HL-60 (cell line): ENCODE measurements at regions not wholly inside any gene's neighbourhood (a gene's known extent, or its start where the extent isn't known, plus 50 kb on each side); places are given as distances from the start of the nearest gene placed in this dataset.

Experiments used
- GABPA ChIP-seq: IDR thresholded peaks from 2 replicates; pipeline ENCODE4 v1.6.1; 2012; ENCODE audit warnings: low read depth
- POLR2AphosphoS5 ChIP-seq: IDR thresholded peaks from 2 replicates; pipeline ENCODE4 v1.6.1; 2012; ENCODE audit warnings: low read depth
- REST ChIP-seq: IDR thresholded peaks from 2 replicates; pipeline ENCODE4 v1.6.1; 2012; ENCODE audit warnings: low read depth; ENCODE audit not compliant: insufficient replicate concordance
- TF ChIP-seq, protein P1 (sequence below): IDR thresholded peaks from one replicate; pipeline ENCODE4 v1.5.1; 2011; ENCODE audit warnings: low read length, control low read depth, inconsistent platforms; ENCODE audit not compliant: insufficient read depth

DNA sequence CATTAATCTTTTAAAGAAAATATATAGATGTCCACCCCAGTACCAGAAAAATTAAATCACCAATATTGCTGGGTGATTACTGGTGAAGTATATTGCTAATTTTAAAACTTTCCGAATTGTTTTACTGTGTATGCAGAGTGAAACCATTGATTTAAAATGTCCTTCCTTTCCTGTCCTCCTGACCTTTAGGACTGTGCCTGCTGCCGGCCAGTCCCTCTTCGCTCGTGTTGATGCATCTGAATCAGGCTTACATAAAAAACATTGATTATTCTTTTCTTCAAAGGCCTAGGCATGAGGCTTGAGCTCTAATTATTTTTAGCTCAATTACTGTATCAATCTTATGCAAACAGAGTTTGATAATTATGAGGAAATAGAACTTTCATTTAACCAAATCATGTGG lies 1128.1 kb downstream of the BRINP3 start:
- TF ChIP-seq, protein P1, sequence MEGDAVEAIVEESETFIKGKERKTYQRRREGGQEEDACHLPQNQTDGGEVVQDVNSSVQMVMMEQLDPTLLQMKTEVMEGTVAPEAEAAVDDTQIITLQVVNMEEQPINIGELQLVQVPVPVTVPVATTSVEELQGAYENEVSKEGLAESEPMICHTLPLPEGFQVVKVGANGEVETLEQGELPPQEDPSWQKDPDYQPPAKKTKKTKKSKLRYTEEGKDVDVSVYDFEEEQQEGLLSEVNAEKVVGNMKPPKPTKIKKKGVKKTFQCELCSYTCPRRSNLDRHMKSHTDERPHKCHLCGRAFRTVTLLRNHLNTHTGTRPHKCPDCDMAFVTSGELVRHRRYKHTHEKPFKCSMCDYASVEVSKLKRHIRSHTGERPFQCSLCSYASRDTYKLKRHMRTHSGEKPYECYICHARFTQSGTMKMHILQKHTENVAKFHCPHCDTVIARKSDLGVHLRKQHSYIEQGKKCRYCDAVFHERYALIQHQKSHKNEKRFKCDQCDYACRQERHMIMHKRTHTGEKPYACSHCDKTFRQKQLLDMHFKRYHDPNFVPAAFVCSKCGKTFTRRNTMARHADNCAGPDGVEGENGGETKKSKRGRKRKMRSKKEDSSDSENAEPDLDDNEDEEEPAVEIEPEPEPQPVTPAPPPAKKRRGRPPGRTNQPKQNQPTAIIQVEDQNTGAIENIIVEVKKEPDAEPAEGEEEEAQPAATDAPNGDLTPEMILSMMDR: no peak
- TF ChIP-seq REST: no peak
- TF ChIP-seq GABPA: no peak
- TF ChIP-seq POLR2AphosphoS5: no peak
